Stimulated activated naive CD8-positive, alpha-beta T cell treated with anti-CD3 and anti-CD28 coated beads, Interleukin-15, amount 100 ng/mL, for 72 hours (primary cell): ENCODE measurements at regions not wholly inside any gene's neighbourhood (a gene's known extent, or its start where the extent isn't known, plus 50 kb on each side); places are given as distances from the start of the nearest gene placed in this dataset.
A peak's percentile ranks its signal among the peaks of the same experiment; 100 is the strongest.

Experiments used
- ATAC-seq: fragments of 150-1000 bp; cut with Tn5 transposase; 2 replicates; pipeline ENCODE4 v1.10.0; 2021; ENCODE audit warnings: mild to moderate bottlenecking, moderate library complexity
- DNase-seq, 2 donors: peaks; one replicate each; pipeline ENCODE4 v3.0.0; 2021 to 2022
- H3K27ac Mint-ChIP-seq, 2 donors: one replicate each; pipeline ENCODE4 v1.8.0; 2022; ENCODE audit warnings: mild to moderate bottlenecking in 2 of 2, mixed read lengths in 2 of 2, moderate library complexity in 2 of 2
- H3K27me3 Mint-ChIP-seq: one replicate; pipeline ENCODE4 v1.8.0; 2022; ENCODE audit warnings: mixed read lengths
- H3K4me1 Mint-ChIP-seq: one replicate; pipeline ENCODE4 v1.8.0; 2022; ENCODE audit warnings: mild to moderate bottlenecking, mixed read lengths
- H3K4me3 Mint-ChIP-seq, 2 donors: one replicate each; pipeline ENCODE4 v1.8.0; 2022; ENCODE audit warnings: mild to moderate bottlenecking in 2 of 2, mixed read lengths in 2 of 2, moderate library complexity in 1 of 2
- H3K9me3 Mint-ChIP-seq, 2 donors: one replicate each; pipeline ENCODE4 v1.8.0; 2022; ENCODE audit warnings: mixed read lengths in 2 of 2

DNA sequence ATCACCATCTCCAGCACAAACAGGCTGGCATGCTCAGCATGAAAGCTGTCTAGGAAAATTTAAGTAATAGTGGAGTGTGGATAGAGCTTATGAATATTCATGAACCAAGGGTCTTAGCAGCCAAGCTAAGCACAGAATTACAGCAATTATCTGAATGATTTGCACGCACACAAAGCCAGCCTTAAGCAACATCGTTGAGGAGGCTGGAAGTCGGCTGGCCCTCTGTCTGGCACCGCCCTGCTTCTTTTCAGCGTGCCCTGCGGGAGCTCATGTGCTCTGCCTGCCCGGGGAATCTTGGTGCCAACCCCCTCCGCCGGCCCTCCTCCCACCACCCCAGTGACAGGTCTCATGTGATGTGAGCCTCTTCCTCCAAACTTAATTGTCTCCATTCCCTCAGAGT is 540.1 kb downstream of the CMPK2 start:
- DNase-seq: no peak
- no peak for ATAC-seq
- Mint-ChIP-seq H3K4me1 (no peaks in the 10 kb centered on the region), H3K27ac (no peak overlapping the region), H3K4me3 (no peak overlapping the region), H3K9me3 (peaks cover 15 to 41% of the 10 kb centered on the region in 2 donors), H3K27me3 (no peaks in the 10 kb centered on the region)

DNA sequence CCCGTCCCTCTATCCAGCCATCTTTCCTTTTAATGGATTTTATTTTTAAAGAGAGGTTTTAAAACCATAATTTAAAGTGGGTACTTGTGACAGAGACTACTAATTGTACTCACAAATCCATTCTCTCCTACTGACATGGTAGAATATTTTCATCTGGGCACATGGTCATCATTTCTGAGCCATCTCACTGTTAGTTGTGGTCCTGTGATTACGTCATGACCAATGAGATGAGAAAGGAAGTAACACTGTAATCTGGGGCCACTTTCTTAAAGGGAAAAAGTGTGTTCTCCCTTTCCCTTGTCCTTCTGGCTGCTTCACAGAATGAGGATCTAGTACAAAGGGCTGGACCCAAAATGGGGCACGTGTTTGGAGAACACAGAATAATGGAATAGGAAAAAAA is 538.7 kb downstream of the CMPK2 start:
- H3K27ac Mint-ChIP-seq: no peak overlapping the region
- ATAC-seq (no peak), DNase-seq (no peak)
- no peaks in the 10 kb centered on the region for H3K27me3 Mint-ChIP-seq
- no peaks in the 10 kb centered on the region for H3K4me1 Mint-ChIP-seq
- H3K4me3 Mint-ChIP-seq: no peak overlapping the region
- peaks cover 11 to 37% of the 10 kb centered on the region in 2 donors for H3K9me3 Mint-ChIP-seq

DNA sequence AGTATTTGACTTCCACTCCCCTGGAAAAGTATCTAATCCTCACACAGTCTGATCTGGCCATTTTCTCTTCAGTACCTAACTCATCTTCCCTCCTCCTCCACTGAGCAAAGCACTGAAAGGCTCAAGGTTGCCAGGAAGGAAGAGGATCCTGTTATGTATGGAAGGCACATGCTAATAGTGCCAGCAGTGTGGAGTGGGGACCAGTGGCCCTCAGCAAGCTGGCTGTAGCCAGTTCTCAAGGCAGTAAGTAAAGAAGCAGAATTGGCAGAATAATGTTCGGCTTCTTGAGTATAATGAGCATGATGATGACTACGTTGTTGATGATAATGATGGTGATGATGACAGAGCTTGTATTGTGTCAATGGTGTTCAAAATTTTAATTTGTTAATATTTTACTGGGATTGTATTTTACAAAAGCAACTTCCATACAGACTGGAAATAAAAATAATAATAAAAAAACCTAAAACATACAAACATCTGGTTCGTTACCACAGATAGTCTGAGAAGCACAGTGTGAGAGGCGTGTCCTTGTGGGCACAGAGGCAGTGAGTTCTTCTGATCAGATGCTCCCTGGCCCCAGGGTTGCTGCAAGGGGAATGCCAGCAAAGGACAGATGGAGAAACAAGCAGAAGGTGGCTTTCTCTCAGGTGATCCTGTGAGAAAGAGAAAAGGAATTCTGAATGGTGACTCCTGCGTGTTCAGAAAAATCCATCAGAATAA is 528.8 kb downstream of the CMPK2 start:
- H3K4me1 Mint-ChIP-seq: no peaks in the 10 kb centered on the region
- DNase-seq (no peak), ATAC-seq (no peak)
- H3K27me3 Mint-ChIP-seq: no peaks in the 10 kb centered on the region
- H3K9me3 Mint-ChIP-seq: peaks cover 4 to 9% of the 10 kb centered on the region in 2 donors
- no peak overlapping the region for H3K4me3 Mint-ChIP-seq
- H3K27ac Mint-ChIP-seq: no peak overlapping the region

DNA sequence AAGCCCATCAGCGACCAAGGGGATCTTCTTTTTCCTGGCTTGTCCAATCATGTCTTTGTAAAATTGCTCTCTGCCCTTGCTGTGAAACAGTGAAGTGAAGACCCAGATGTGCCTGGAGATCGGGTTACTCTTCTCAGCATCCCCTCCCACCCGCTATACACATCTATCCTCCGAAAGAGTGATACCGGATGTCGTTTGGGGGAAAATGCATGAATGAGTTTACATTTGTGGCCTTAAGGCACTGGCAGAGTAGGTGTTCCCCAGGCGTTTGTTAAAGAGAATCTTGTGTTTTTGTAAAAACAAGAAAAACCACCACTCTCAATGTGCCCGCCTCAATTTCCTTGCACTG is 528.3 kb downstream of the CMPK2 start:
- DNase-seq: no peak
- no peak overlapping the region for H3K27ac Mint-ChIP-seq
- H3K27me3 Mint-ChIP-seq: no peaks in the 10 kb centered on the region
- H3K4me1 Mint-ChIP-seq: no peaks in the 10 kb centered on the region
- no peak for ATAC-seq
- H3K4me3 Mint-ChIP-seq: no peak overlapping the region
- H3K9me3 Mint-ChIP-seq: peaks cover 0 to 4% of the 10 kb centered on the region in 2 donors

DNA sequence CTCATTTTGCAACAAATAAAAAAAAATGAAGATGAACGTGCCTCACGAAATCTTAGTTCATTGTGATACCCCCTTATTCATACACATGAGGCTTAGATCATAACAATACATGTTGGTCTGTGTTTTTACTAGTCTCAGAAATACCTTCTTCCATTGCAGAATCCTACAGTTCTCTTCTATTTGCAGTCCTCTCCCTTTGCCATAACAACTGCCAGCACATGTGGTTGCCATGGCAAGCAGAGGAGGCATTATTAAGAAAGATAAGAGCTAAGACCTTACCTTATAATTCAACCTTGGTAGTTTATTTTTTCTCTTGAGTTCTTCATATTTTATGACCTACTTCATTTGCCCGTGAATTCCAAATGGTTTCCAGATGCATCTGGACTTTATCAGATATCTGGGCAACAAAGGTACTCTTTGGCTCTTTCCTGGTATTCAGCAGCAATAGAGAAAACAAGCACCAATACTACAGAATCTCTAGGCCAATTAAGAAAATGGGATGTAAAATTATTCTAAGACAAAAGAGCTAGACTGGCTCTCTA is 524.0 kb downstream of the CMPK2 start:
- Mint-ChIP-seq H3K27me3 (no peaks in the 10 kb centered on the region), H3K9me3 (no peaks in the 10 kb centered on the region), H3K27ac (no peak overlapping the region), H3K4me1 (no peaks in the 10 kb centered on the region), H3K4me3 (no peak overlapping the region)
- no peak for ATAC-seq
- no peak for DNase-seq

DNA sequence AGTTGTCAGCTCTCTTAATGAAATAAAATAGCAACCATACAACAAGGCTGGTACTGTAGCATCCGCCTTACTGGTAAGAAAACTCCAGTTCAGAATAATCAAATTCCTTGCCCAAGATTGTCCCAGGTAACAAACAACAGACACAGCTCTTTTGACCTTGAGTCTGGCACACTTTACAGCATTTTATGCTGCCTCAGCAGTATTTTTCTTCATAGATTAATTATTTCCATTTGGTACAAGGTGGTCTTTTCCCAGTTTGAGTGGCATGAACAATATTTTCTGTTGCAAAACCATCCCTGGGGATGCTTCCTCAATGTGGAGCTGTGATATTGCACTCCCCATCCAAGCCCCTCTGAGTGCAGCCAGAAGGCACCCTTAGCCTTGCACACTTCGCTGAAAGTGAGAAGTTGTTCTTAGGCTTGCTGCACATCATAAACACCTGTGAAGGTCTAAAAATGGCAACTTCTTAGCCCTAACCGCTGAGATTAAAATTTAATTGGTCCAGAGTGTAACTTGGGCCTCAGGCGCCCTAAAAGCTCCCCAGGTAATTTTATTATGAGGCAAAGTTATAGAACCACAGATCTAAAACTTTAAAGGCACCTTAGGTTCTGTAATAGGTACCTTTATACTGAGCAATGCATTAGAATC is 523.3 kb downstream of the CMPK2 start:
- Mint-ChIP-seq H3K27ac (no peak overlapping the region), H3K4me3 (no peak overlapping the region), H3K9me3 (no peaks in the 10 kb centered on the region), H3K4me1 (no peaks in the 10 kb centered on the region), H3K27me3 (no peaks in the 10 kb centered on the region)
- ATAC-seq (no peak), DNase-seq (no peak)

DNA sequence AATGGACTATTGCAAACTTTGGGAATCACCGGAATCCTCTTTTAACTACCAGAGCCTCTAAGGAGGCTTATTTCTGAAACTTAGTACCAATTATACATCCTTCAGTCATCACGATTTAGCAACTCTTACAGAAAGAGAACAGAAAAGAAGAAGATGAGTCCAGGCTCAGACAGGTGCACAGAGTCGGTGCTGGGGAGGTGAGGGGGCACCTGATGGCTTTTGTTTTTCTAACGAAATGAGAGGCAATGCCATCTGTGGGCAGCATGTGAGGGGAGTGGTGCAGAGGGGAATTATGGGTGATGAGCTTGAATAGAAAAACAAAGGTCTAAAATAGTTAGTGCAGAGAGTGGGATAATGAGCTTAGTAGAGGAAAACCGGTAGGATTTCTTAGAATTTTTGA is 522.6 kb downstream of the CMPK2 start:
- DNase-seq: no peak
- no peak for ATAC-seq
- H3K4me1 Mint-ChIP-seq: no peaks in the 10 kb centered on the region
- no peaks in the 10 kb centered on the region for H3K27me3 Mint-ChIP-seq
- H3K27ac Mint-ChIP-seq: no peak overlapping the region
- H3K9me3 Mint-ChIP-seq: no peaks in the 10 kb centered on the region
- H3K4me3 Mint-ChIP-seq: no peak overlapping the region

DNA sequence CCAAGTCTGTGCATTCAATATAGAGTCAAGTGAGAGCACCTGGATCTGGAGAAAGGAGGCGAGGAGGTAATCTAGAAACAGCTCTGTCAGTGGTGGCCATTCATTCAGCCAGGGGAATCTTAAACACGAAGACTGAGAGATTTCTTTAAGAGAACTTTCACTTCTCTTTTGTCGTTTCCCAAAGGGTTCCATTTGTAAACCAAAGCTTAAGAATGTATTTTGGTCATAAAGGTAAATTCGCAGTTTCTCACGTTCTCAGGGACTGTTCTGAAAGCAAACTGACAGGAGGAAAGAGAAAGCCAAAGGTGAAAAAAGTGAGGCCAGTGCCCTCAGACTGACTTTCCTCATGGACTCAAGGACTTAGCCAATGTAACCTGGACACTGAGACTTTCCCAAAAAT is 513.5 kb downstream of the CMPK2 start:
- H3K4me3 Mint-ChIP-seq: no peak overlapping the region

DNA sequence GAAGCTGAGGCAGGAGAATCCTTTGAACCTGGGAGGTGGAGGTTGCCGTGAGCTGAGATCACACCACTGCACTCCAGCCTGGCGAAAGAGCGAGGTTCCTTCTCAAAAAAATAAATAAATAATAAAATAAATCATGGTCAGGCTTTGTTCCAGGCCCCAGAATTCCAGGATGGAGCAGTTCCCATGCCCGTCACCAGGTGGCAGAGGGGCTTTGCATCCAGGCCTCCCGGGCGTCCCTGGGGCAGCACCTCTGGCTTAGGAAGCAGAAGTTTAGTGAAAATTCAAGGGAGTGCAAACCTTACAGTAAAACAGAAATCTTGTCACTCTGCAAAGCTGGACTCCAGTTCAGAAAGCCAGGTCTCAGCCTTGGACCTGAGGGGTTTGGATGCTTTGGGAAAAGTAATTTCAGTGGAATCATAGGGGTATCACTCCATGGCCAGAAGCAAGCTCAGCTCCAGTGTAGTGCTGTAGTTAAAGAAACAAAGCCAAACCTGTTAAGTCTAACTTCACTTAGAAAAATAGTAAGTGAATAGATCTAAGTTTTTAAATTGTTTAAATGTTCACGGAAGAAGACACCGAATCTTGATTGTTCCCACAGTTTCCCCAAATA is 512.7 kb downstream of the CMPK2 start:
- Mint-ChIP-seq H3K27ac (no peak overlapping the region), H3K4me1 (no peaks in the 10 kb centered on the region), H3K4me3 (no peak overlapping the region), H3K27me3 (no peaks in the 10 kb centered on the region), H3K9me3 (no peaks in the 10 kb centered on the region)
- ATAC-seq: no peak
- no peak for DNase-seq

More for the DNA sequence above, 513.5 kb downstream of the CMPK2 start:
- H3K9me3 Mint-ChIP-seq: no peaks in the 10 kb centered on the region
- H3K27ac Mint-ChIP-seq: peak overlapping the region in 1 of 2 donors; percentile 54
- no peak for ATAC-seq
- H3K4me1 Mint-ChIP-seq: no peaks in the 10 kb centered on the region
- DNase-seq: no peak
- no peaks in the 10 kb centered on the region for H3K27me3 Mint-ChIP-seq

DNA sequence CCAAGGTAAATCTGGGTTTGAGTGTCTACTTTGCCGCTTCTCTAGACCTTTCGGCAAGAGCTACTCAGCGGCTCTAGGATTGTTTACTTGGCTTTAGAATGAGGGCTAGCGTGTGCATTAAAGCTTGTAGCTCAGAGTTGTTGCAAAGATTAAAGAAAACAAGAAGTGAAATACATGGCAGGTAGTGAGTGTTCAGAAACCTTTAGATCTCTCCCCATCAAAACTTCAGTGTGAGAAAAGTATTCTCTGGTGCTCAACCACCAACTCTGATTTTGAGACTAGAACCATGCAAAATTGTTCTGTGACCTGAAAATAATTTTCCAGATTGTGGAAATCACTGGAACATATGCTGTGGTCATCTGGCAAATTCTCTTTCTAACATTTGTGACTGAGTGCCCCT is 512.0 kb downstream of the CMPK2 start:
- Mint-ChIP-seq H3K4me1 (no peaks in the 10 kb centered on the region), H3K27ac (no peak overlapping the region), H3K9me3 (no peaks in the 10 kb centered on the region), H3K27me3 (no peaks in the 10 kb centered on the region), H3K4me3 (no peak overlapping the region)
- DNase-seq: no peak
- no peak for ATAC-seq

DNA sequence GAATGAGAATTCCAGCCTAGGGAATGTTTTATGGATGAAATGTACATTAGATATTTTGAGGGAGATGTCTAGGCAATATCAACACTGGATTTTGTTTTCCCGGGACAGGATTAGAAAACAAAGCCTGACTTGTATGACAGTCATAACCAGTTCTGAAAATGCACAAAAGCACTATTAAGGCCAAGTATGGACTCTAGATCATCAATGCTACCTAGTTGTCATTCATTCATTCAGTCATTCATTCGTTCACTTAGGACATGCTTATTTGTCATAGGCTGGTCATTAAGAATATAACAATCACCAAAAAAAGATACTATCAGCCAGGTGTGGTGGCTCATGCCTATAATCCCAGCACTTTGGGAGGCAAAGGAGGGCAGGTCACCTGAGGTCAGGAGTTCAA is 511.2 kb downstream of the CMPK2 start:
- no peaks in the 10 kb centered on the region for H3K4me1 Mint-ChIP-seq
- no peak overlapping the region for H3K27ac Mint-ChIP-seq
- no peak overlapping the region for H3K4me3 Mint-ChIP-seq
- ATAC-seq: no peak
- no peaks in the 10 kb centered on the region for H3K27me3 Mint-ChIP-seq
- DNase-seq: no peak
- no peaks in the 10 kb centered on the region for H3K9me3 Mint-ChIP-seq

DNA sequence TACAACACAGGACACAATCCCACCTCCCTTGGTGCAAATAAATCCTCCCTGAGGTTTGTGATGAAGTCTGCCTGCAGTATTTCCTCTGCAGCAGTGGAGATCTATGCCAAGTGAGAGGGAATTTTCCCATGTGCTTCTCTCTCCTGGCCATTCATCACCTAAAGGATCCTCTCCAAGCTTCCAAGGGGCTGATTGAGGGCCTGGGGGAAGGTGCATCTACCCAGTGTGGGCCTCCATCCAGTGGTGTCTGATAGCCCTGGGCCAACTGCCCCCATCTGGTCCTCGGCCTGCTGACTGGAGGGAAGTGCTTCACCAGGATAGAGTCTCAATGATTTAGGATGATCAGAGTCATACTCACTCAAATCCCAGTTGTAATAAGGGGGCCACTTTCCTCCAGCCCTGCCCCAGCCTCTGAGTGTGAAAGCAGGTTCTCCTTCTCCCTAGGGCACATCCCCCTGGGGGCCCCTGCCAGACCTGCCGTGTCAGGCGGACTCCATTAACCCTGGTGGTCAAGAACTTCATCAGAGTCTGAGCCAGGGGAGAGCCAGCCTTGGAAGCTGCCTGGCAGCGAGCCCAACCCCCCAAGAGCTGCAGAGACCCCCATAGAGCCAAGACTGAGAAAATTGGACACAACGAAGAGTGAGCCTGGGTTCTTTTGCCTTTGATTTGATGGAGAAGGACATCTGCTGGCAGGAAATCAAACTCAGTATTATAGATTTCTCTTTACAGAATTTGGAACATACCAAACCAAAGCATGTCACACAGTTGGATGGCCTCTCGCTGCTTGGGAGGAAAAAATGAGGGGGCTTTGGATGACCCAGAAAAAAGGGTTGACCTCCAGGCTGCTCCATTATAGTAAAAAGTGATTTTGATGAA is 509.6 kb downstream of the CMPK2 start:
- H3K4me1 Mint-ChIP-seq: no peaks in the 10 kb centered on the region
- no peak overlapping the region for H3K27ac Mint-ChIP-seq
- H3K9me3 Mint-ChIP-seq: no peaks in the 10 kb centered on the region
- DNase-seq (no peak), ATAC-seq (no peak)
- H3K4me3 Mint-ChIP-seq: no peak overlapping the region
- no peaks in the 10 kb centered on the region for H3K27me3 Mint-ChIP-seq

DNA sequence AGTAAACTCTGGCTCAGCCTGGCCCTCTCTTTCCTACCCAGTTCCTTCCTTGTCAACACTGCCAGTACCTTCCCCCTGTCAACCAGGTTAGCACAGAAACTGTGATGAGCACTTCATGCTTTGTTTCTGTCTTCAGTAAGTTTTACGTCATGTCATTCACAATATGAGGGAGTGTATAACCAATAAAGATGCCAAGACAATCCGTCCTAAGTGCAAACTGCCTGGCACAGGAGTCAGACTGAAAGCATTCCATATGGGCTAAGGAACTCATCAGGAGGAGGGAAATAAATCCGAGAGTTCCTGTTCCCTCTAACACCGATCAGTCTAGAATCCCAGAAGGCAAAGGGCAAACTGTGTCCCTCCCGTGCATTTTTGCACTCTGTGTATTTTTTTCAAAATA is 507.2 kb downstream of the CMPK2 start:
- Mint-ChIP-seq H3K27me3 (no peaks in the 10 kb centered on the region), H3K27ac (no peak overlapping the region), H3K9me3 (peaks cover 0 to 5% of the 10 kb centered on the region in 2 donors), H3K4me3 (no peak overlapping the region), H3K4me1 (no peaks in the 10 kb centered on the region)
- ATAC-seq: no peak
- no peak for DNase-seq

DNA sequence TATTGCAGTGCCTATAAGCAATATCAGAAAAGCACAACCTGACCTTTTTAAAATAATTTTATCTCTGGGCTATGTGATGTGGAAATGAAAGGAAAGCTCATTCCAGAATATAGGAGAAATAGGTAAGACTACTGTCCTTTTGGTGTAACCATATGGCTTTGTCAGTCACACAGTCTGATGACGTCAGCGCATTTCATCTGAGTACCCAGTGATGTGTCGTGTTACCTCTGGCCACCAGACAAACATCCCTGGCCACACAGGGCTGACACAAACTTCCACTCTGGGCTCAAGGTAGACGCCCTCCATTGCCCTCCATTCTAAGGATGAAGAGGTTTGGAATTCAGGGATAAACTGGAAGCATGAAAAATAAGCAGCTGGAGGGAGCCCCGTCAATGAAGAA is 506.7 kb downstream of the CMPK2 start:
- no peak for DNase-seq
- H3K4me1 Mint-ChIP-seq: no peaks in the 10 kb centered on the region
- H3K4me3 Mint-ChIP-seq: no peak overlapping the region
- H3K9me3 Mint-ChIP-seq: peaks cover 0 to 5% of the 10 kb centered on the region in 2 donors
- H3K27ac Mint-ChIP-seq: no peak overlapping the region
- no peak for ATAC-seq
- H3K27me3 Mint-ChIP-seq: no peaks in the 10 kb centered on the region

DNA sequence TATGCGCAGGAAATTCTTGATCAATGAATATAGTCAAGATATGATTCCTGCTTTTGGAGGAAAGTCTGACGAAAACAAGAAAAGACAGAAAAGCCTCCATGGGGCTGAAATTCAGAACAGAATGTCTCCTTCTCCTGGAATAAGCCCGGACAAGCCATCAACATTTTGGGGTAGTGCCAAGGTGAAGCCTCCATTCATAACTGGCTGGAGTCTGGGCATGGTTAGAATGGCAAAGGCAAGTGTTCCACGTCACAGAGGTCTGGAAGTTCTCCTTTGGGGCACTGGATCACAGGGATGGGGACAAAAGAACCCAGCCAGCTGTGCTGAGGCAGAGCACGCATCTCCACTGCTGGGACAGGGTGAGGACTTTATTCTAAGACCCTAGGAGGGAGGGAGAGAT is 505.7 kb downstream of the CMPK2 start:
- no peak for ATAC-seq
- H3K4me3 Mint-ChIP-seq: no peak overlapping the region
- no peak overlapping the region for H3K27ac Mint-ChIP-seq
- H3K4me1 Mint-ChIP-seq: no peaks in the 10 kb centered on the region
- no peaks in the 10 kb centered on the region for H3K27me3 Mint-ChIP-seq
- no peak for DNase-seq
- peaks cover 0 to 5% of the 10 kb centered on the region in 2 donors for H3K9me3 Mint-ChIP-seq
